Activated B cell treated with CpG ODN at 0.5 μM for 24 hours (primary cell): ENCODE measurements at regions not wholly inside any gene's neighbourhood (a gene's known extent, or its start where the extent isn't known, plus 50 kb on each side); places are given as distances from the start of the nearest gene placed in this dataset.

Experiments used
- ATAC-seq: fragments of 200-7000 bp; cut with Tn5 transposase; one replicate; pipeline ENCODE4 v1.10.0; 2021; ENCODE audit warnings: low read depth, mild to moderate bottlenecking, moderate library complexity
- CTCF ChIA-PET: fragments of 350-600 bp; sonication (Branson Sonifier 250); formaldehyde crosslinking; loops from one replicate; lab custom pipeline; 2021; ENCODE audit warnings: antibody characterized with exemption; lab: Charles Lee
- POLR2A ChIA-PET: fragments of 350-600 bp; sonication (Branson Sonifier 250); formaldehyde crosslinking; loops from one replicate; lab custom pipeline; 2021; ENCODE audit warnings: antibody characterized with exemption; lab: Charles Lee
- DNase-seq: peaks from one replicate; pipeline ENCODE4 v3.0.0; 2022
- H3K27ac Mint-ChIP-seq: one replicate; pipeline ENCODE4 v1.8.0; 2020; ENCODE audit warnings: mixed read lengths
- H3K27me3 Mint-ChIP-seq: one replicate; pipeline ENCODE4 v1.8.0; 2021; ENCODE audit warnings: mixed read lengths
- H3K36me3 Mint-ChIP-seq: one replicate; pipeline ENCODE4 v1.8.0; 2021; ENCODE audit warnings: low read depth, mixed read lengths
- H3K4me1 Mint-ChIP-seq: one replicate; pipeline ENCODE4 v1.8.0; 2021; ENCODE audit warnings: mixed read lengths
- H3K4me3 Mint-ChIP-seq: one replicate; pipeline ENCODE4 v1.8.0; 2020; ENCODE audit warnings: mild to moderate bottlenecking, mixed read lengths
- H3K9me3 Mint-ChIP-seq: one replicate; pipeline ENCODE4 v1.8.0; 2020; ENCODE audit warnings: mixed read lengths
- CTCF ChIP-seq: fragments of 200-600 bp; IDR thresholded peaks from one replicate; pipeline ENCODE4 v1.8.0; 2022; ENCODE audit warnings: antibody characterized with exemption, mild to moderate bottlenecking
- intact Hi-C: fragments of 100-400 bp; cut with micrococcal nuclease; formaldehyde crosslinking; loops from one replicate; pipeline ENCODE4 v1.15.1; 2024

GRCh38 chr5:152277936-152278335 lies 127.1 kb downstream of the NMUR2 start:
- intact Hi-C loops = loop anchor here (10.0 kb wide), 1 partner anchor 453 kb away; no protein-coding TSS in a partner anchor
- ATAC-seq (no peak), DNase-seq (no peak)
- Mint-ChIP-seq H3K9me3 (peaks cover 4% of the 10 kb centered on the region), H3K27me3 (peaks cover 6% of the 10 kb centered on the region), H3K4me1 (no peaks in the 10 kb centered on the region), H3K27ac (no peak overlapping the region), H3K4me3 (no peak overlapping the region), H3K36me3 (no peaks in the 10 kb centered on the region)
- no peak for TF ChIP-seq CTCF
- ChIA-PET POLR2A (no interaction called here), CTCF (no interaction called here)

GRCh38 chr5:152274224-152274623 lies 130.9 kb downstream of the NMUR2 start:
- Mint-ChIP-seq H3K9me3 (no peaks in the 10 kb centered on the region), H3K4me3 (no peak overlapping the region), H3K4me1 (no peaks in the 10 kb centered on the region), H3K36me3 (no peaks in the 10 kb centered on the region), H3K27me3 (peaks cover 6% of the 10 kb centered on the region), H3K27ac (no peak overlapping the region)
- ChIA-PET CTCF (no interaction called here), POLR2A (no interaction called here)
- no peak for ATAC-seq
- DNase-seq = no peak
- no peak for TF ChIP-seq CTCF
- intact Hi-C loops = loop anchor here (10.0 kb wide), 1 partner anchor 449 kb away; no protein-coding TSS in a partner anchor

GRCh38 chr5:152271420-152271819 lies 133.7 kb downstream of the NMUR2 start:
- ChIA-PET POLR2A (no interaction called here), CTCF (no interaction called here)
- Mint-ChIP-seq H3K36me3 (no peaks in the 10 kb centered on the region), H3K9me3 (no peaks in the 10 kb centered on the region), H3K27me3 (peaks cover 6% of the 10 kb centered on the region), H3K4me3 (no peak overlapping the region), H3K27ac (no peak overlapping the region), H3K4me1 (no peaks in the 10 kb centered on the region)
- ATAC-seq = no peak
- DNase-seq = no peak
- TF ChIP-seq CTCF = no peak
- intact Hi-C loops = loop anchor here (10.0 kb wide), 1 partner anchor 447 kb away; no protein-coding TSS in a partner anchor

- H3K9me3 Mint-ChIP-seq = no peaks in the 10 kb centered on the region
- no peak overlapping the region for H3K27ac Mint-ChIP-seq
- ChIA-PET POLR2A (no interaction called here), CTCF (no interaction called here)
- H3K36me3 Mint-ChIP-seq = no peaks in the 10 kb centered on the region
- no peak for TF ChIP-seq CTCF
- DNase-seq (no peak), ATAC-seq (no peak)
- no peak overlapping the region for H3K4me3 Mint-ChIP-seq
- intact Hi-C loops = loop anchor here (10.0 kb wide), 1 partner anchor 445 kb away; no protein-coding TSS in a partner anchor
- no peaks in the 10 kb centered on the region for H3K27me3 Mint-ChIP-seq
- H3K4me1 Mint-ChIP-seq = no peaks in the 10 kb centered on the region
These were observed 135.0 kb downstream of the NMUR2 start for GRCh38 chr5:152270096-152270495.

GRCh38 chr5:152269533-152269932 lies 135.5 kb downstream of the NMUR2 start:
- Mint-ChIP-seq H3K27ac (no peak overlapping the region), H3K9me3 (no peaks in the 10 kb centered on the region), H3K27me3 (no peaks in the 10 kb centered on the region), H3K4me1 (no peaks in the 10 kb centered on the region), H3K36me3 (no peaks in the 10 kb centered on the region), H3K4me3 (no peak overlapping the region)
- DNase-seq (no peak), ATAC-seq (no peak)
- ChIA-PET POLR2A (no interaction called here), CTCF (no interaction called here)
- intact Hi-C loops = no loop called here
- TF ChIP-seq CTCF = no peak
